Stomach (tissue), 4 donors: ENCODE measurements at regions not wholly inside any gene's neighbourhood (a gene's known extent, or its start where the extent isn't known, plus 50 kb on each side); places are given as distances from the start of the nearest gene placed in this dataset.

Source experiments
- EP300 ChIP-seq: sonication (generic); formaldehyde crosslinking; IDR thresholded peaks from one replicate; pipeline ENCODE4 v1.6.1; 2017; ENCODE audit warnings: antibody characterized with exemption
- POLR2A ChIP-seq, 4 donors: fragments of 450-650 bp; IDR thresholded peaks; one replicate each; pipeline ENCODE4 v1.6.1; 2016; ENCODE audit warnings: antibody characterized with exemption in 4 of 4, control low read depth in 2 of 4, mild to moderate bottlenecking in 1 of 4, moderate library complexity in 1 of 4
- POLR2AphosphoS5 ChIP-seq, 3 donors: sonication (generic); formaldehyde crosslinking; IDR thresholded peaks; one replicate each; pipeline ENCODE4 v1.6.1; 2016; ENCODE audit warnings: antibody characterized with exemption in 3 of 3
- TF ChIP-seq, protein P1 (sequence below), 7 experiments: fragments of 450-650 bp in 4 of 7; fragments of 200-600 bp in 3 of 7; sonication (generic) in 3 of 7; IDR thresholded peaks; one replicate each; pipeline ENCODE4 v1.5.1; 2016 to 2019; ENCODE audit warnings: antibody characterized with exemption in 7 of 7, control low read depth in 2 of 7, mild to moderate bottlenecking in 1 of 7

GRCh38 chr1:60411591-60411990 is 338.0 kb upstream of the C1orf87 start:
- no peak for TF ChIP-seq POLR2A (IDR thresholded peaks at IDR 0.05)
- TF ChIP-seq, protein P1, sequence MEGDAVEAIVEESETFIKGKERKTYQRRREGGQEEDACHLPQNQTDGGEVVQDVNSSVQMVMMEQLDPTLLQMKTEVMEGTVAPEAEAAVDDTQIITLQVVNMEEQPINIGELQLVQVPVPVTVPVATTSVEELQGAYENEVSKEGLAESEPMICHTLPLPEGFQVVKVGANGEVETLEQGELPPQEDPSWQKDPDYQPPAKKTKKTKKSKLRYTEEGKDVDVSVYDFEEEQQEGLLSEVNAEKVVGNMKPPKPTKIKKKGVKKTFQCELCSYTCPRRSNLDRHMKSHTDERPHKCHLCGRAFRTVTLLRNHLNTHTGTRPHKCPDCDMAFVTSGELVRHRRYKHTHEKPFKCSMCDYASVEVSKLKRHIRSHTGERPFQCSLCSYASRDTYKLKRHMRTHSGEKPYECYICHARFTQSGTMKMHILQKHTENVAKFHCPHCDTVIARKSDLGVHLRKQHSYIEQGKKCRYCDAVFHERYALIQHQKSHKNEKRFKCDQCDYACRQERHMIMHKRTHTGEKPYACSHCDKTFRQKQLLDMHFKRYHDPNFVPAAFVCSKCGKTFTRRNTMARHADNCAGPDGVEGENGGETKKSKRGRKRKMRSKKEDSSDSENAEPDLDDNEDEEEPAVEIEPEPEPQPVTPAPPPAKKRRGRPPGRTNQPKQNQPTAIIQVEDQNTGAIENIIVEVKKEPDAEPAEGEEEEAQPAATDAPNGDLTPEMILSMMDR (IDR thresholded peaks at IDR 0.05), result no peak
- no peak for TF ChIP-seq POLR2AphosphoS5 (IDR thresholded peaks at IDR 0.05)
- TF ChIP-seq EP300, result no peak
